ENCODE measurements at regions not wholly inside any gene's neighbourhood (a gene's known extent, or its start where the extent isn't known, plus 50 kb on each side); places are given as distances from the start of the nearest gene placed in this dataset.

DNA sequence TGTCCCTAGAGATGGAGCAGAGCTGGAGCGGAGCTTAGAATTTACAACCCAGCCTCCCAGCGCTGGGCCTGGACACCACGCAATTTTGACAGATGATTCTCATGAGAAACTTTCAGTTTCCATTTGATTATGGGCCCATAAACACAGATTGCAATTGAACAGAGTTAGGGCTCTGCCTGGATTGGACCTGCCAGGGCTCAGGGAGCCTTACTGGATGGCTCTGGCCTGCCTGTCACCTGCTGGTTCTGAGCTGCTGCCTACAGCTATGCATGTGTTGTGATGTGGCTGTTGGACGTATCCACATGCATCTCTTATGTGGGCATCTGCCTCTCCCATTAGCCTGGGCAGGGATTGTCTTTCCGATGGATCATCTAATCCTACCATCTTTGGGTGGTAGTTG lies 73.4 kb upstream of the SDK2 start (continued):
- TF ChIP-seq, protein P1, sequence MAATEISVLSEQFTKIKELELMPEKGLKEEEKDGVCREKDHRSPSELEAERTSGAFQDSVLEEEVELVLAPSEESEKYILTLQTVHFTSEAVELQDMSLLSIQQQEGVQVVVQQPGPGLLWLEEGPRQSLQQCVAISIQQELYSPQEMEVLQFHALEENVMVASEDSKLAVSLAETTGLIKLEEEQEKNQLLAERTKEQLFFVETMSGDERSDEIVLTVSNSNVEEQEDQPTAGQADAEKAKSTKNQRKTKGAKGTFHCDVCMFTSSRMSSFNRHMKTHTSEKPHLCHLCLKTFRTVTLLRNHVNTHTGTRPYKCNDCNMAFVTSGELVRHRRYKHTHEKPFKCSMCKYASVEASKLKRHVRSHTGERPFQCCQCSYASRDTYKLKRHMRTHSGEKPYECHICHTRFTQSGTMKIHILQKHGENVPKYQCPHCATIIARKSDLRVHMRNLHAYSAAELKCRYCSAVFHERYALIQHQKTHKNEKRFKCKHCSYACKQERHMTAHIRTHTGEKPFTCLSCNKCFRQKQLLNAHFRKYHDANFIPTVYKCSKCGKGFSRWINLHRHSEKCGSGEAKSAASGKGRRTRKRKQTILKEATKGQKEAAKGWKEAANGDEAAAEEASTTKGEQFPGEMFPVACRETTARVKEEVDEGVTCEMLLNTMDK (IDR thresholded peaks at IDR 0.05; ENCODE audit: borderline replicate concordance, insufficient read depth, low read depth, low read length, poor library complexity, severe bottlenecking): no peak
- no peak for TF ChIP-seq CHD4 (IDR thresholded peaks at IDR 0.05; ENCODE audit: insufficient read depth, insufficient replicate concordance, low read depth, low read length, poor library complexity, severe bottlenecking)

GRCh38 chr17:73718362-73718761 lies 74.1 kb upstream of the SDK2 start:
- Histone ChIP-seq H3K27me3 (ENCODE audit: control insufficient read depth in 2 of 2, insufficient read depth in 2 of 2, low read length in 2 of 2) (peaks cover 8 to 39% of the 10 kb centered on the region in 2 experiments; a peak in 4 of 5 replicates), H3K9me1 (ENCODE audit: control insufficient read depth, insufficient read depth, low read length) (no peaks in the 10 kb centered on the region), H4K20me1 (replicated peaks; ENCODE audit: control insufficient read depth, insufficient read depth, low read length) (0 out of 2 replicates have a peak, but pooled peaks cover 3% of the 10 kb centered on the region), H3K4me1 (replicated peaks in 1 of 2; ENCODE audit: control insufficient read depth in 2 of 2, insufficient read depth in 2 of 2, low read length in 2 of 2) (peaks cover 0 to 3% of the 10 kb centered on the region in 2 experiments; a peak in 1 of 5 replicates), H3K9me3 (replicated peaks; ENCODE audit: control insufficient read depth, insufficient read depth, low read depth, low read length) (no peaks in the 10 kb centered on the region), H3K27ac (ENCODE audit: extremely low read depth, low read depth, low read length) (no peak overlapping the region), H3K9ac (ENCODE audit: insufficient read depth in 1 of 2, low read depth in 2 of 2, low read length in 2 of 2) (no peak overlapping the region), H3K79me2 (ENCODE audit: control insufficient read depth, insufficient read depth, low read length) (no peaks in the 10 kb centered on the region), H3K4me3 (no peak overlapping the region), H2AFZ (ENCODE audit: low read depth, low read length) (no peak overlapping the region), H3K4me2 (ENCODE audit: insufficient read depth, low read length) (no peak overlapping the region), H3K36me3 (ENCODE audit: control insufficient read depth, insufficient read depth, low read length) (no peaks in the 10 kb centered on the region)
- no TSS peak for BruUV-seq (replicated peaks)
- ATAC-seq: no peak
- intact Hi-C loops (cut with micrococcal nuclease) (no loop called here), in situ Hi-C loops (cut with MboI) (no loop called here)
- DNase-seq (ENCODE audit: extremely low read depth in 1 of 4, low spot score in 3 of 4): no peak
- TF ChIP-seq ZKSCAN3 (CRISPR knock-in tag; IDR thresholded peaks at IDR 0.05): peak; percentile 54; the same call in 1 of the 2 replicates
- TF ChIP-seq, protein P2, sequence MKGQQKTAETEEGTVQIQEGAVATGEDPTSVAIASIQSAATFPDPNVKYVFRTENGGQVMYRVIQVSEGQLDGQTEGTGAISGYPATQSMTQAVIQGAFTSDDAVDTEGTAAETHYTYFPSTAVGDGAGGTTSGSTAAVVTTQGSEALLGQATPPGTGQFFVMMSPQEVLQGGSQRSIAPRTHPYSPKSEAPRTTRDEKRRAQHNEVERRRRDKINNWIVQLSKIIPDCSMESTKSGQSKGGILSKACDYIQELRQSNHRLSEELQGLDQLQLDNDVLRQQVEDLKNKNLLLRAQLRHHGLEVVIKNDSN (CRISPR knock-in tag; IDR thresholded peaks at IDR 0.05): no peak
- no peak for FAIRE-seq
- ChIA-PET CTCF (ENCODE audit: low intra/inter-chr PET ratio) (no interaction called here), POLR2A (interaction anchor here (0.7 kb wide), 1 partner anchor 248 kb away, joined by 3 read pairs; no protein-coding TSS in a partner anchor)
